ENCODE measurements at regions not wholly inside any gene's neighbourhood (a gene's known extent, or its start where the extent isn't known, plus 50 kb on each side); places are given as distances from the start of the nearest gene placed in this dataset.

GRCh38 chr3:127387119-127387518, 99.3 kb upstream of the PRR20G start:
- TF ChIP-seq CTCF (conservative IDR thresholded peaks at IDR 0.05; ENCODE audit: low read depth, low read length): no peak
- no peak for TF ChIP-seq RFX5 (IDR thresholded peaks at IDR 0.05; ENCODE audit: low read depth, low read length)
- no peak for TF ChIP-seq RAD21 (IDR thresholded peaks at IDR 0.05; ENCODE audit: low read length)
- no peak for TF ChIP-seq POLR2A (IDR thresholded peaks at IDR 0.05; ENCODE audit: low read depth, low read length)

Measured in IMR-90 (cell line).